ENCODE measurements at regions not wholly inside any gene's neighbourhood (a gene's known extent, or its start where the extent isn't known, plus 50 kb on each side); places are given as distances from the start of the nearest gene placed in this dataset.

DNA sequence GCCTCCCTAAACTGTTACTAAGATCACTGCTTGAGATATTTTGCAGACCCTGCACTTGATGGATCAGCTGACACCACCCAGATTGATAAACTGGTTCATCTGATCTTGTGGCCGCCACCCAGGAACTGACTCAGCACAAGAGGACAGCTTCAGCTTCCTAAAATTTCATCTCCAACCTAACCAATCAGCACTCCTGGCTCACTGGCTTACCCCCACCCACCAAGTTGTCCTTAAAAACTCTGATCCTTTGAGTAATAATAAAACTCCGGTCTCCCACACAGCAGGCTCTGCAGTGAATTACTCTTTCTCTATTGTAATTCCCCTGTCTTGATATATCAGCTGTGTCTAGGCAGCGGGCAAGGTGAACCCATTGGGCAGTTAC, 174.8 kb downstream of the UTP18 start:
- TF ChIP-seq, protein P1, sequence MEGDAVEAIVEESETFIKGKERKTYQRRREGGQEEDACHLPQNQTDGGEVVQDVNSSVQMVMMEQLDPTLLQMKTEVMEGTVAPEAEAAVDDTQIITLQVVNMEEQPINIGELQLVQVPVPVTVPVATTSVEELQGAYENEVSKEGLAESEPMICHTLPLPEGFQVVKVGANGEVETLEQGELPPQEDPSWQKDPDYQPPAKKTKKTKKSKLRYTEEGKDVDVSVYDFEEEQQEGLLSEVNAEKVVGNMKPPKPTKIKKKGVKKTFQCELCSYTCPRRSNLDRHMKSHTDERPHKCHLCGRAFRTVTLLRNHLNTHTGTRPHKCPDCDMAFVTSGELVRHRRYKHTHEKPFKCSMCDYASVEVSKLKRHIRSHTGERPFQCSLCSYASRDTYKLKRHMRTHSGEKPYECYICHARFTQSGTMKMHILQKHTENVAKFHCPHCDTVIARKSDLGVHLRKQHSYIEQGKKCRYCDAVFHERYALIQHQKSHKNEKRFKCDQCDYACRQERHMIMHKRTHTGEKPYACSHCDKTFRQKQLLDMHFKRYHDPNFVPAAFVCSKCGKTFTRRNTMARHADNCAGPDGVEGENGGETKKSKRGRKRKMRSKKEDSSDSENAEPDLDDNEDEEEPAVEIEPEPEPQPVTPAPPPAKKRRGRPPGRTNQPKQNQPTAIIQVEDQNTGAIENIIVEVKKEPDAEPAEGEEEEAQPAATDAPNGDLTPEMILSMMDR (IDR thresholded peaks at IDR 0.05) = no peak
- TF ChIP-seq POLR2A (IDR thresholded peaks at IDR 0.05) = no peak

Data from thyroid gland (tissue), 4 donors.